NAMALWA (cell line): ENCODE measurements at regions not wholly inside any gene's neighbourhood (a gene's known extent, or its start where the extent isn't known, plus 50 kb on each side); places are given as distances from the start of the nearest gene placed in this dataset.

ENCODE experiments used
- DNase-seq: peaks from one replicate; pipeline ENCODE4 v3.0.0-alpha.2; 2015; ENCODE audit warnings: low spot score

DNA sequence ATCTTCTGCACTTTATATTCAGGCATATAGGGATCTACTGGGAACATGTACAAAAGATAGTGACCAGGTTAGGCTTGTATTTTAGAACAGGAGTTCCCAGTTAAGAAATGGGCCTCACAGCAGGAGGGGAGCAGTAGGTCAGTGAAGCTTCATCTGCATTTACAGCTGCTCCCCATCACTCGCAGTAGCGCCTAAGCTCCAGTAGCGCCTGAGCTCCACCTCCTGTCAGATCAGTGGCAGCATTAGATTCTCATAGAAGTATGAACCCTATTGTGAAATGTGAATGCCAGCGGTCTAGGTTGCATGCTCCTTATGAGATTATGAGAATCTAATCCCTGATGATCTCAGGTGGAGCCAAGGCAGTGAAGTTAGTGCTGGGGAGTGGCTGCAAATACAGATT is 224.4 kb upstream of the CYRIA start:
- DNase-seq: no peak

DNA sequence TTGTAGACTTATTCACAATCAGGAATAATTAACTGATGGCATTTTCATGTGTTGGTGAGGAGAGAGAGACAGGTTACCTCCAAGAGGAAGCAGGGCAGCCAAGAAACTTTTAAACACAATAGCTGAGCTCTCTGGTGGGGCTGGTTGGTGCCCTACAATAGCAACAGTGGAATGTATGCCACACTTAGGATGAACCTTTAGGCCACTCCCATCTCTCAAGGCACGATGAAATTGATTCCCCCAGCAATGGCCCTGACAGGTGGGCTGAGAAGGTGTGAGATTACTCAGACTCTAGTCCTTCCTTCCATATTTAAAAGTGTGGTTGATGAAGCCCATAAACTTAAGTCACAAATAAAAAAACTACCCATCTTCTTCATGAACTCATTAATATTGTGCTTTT is 219.4 kb upstream of the CYRIA start:
- no peak for DNase-seq

DNA sequence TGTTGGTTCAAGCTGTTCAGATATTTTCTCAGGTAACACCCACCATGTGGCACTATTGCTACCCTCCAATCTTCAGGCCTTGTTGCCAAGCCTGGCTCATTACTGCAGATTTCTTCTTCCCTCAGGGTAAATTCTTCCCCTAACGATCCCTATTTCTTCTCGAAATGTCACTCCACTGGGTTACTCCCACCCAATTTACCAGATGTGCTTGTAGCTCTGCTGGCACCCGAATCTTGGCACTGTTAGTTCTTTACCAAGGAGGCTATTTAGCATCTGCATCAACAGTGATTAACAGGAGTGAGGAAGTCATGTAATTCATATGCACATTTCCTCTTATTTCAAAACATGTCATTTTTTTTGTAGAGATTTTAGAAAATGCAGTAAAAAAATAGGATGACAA is 217.1 kb upstream of the CYRIA start:
- no peak for DNase-seq

DNA sequence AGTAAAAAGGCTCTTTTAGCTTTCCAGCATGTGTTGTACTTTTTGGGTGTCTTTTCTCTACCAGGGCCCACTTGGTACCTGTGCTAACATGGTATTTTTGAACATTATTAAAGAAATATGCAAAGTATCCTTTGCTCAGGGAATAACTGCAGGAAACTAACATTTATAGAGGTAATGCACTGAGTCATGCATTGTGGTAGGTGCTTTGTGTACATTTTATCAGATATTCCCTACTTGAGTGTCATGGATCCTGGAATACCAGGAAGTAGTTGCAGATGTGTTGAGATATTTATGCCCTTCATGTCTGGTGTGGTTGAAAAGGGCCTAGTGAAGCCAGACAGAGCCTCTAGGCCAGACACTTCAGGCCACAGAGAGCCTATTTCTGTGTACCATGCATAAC is 215.5 kb upstream of the CYRIA start:
- no peak for DNase-seq

DNA sequence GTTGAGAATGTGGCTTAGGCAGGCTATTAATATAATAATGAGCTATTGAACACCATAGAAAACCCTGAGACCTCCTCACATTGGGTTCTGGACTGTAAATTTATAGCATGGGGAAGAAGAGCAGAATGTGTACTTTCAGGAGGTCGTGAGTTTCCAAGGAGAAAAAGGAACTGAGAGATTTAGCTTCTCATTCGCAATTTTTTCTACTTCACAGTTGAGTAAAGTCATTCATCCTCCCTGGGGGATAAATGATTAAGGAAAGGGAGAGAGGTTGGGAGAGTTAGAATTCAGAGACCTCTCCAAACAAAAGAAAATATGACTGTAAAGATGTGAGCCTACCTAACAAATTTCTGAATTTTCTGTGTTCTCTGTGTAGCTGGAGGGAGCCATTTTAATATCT is 205.8 kb upstream of the CYRIA start:
- no peak for DNase-seq

DNA sequence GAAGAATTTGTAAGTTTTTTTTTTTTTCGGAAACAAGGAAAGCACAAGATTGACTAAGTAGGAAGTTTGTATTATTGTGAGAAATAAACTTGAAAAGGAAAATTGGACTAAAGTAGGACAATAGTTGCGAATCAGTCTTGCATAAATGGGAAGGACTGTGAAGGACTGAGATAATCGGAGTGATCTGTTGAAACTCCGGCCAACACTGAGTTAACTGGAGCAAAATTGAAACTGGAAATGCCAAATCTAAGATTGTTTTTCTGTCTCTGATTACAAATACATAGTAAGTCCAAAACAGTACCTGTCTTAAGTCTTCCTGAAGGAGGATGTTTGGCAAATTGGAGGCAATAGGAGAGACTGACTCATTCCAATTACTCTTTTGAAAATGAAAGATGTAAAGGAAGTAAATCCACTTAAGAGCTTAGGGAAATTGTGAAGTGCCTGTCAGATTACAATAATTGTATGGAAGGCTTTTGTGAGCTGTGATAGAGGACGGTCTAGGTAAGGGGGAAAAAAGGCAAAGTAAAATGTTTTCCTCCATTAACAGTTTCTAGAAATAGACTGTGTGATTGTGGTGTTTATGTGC is 204.9 kb upstream of the CYRIA start:
- no peak for DNase-seq

DNA sequence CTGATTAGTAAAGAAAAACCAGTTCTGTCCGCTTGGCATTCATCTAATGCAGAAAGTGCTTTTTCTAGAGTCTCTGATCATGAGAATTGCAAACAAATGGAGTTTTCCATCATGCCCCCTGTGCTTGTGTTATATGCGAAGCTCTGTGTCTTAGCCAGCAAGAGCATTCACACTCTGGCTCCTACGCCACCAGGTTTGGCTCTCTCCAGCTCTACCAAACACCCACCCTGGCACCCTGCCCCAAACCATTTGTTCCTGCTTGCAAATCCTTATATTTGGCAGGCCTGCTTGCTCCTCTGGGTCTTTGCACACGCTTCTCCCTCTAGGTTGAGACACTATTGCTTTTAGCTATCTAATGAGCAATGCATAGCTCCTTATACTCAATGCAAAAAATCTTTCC is 204.1 kb upstream of the CYRIA start:
- DNase-seq: no peak

DNA sequence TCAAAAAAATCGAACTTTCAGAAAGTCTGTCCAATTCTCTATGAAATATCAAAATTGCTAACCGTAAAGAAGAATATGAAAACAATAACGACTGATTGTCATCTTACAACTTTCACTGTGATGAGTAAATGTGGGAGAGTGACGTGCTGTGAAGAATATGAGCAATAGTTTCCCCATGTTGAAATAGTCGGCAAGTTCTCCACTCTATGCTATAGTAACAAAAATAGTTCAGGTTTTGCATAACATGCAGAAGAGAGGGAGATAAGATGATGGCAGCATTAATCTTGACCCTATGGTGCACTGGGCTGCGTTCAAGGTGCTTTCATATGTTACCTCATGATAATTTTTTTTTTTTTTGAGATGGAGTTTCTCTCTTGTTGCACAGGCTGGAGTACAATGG is 196.8 kb upstream of the CYRIA start:
- no peak for DNase-seq

DNA sequence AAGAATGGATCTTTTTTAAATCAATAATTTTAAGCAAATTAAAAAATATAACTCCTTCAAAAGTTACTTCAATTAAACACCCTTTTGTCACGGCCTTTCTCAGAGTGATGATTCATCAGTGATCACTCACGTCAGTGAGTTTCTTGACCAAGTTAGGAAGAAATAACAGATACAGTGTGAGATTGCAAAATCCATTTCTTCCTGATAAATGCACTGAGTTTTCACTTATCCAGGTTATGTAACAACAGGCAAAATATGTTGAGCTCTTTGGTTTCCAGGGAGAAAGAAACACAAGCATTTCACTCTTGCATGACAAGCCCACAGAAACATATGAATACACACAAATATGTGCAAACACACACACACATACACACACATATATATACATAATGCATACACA is 195.9 kb upstream of the CYRIA start:
- DNase-seq: no peak

DNA sequence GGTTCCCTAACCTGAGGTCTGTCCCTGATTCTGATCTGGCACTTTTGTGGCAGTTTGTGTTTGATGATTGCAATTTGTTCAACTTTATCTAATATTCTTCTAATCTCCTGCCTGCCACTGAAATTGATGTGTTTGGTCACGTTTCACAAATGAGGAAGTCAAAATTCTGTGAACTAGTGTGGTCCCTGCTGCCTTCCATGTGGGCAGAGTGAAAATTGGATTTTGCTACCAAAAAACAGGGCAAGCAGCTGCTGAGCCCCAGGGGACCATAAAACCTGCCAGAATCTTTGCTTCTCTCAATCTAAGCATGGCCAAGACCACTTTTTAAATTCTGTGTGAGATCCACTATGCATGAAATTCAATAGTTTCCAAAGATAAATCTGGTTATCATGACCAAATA is 195.5 kb upstream of the CYRIA start:
- DNase-seq: no peak

DNA sequence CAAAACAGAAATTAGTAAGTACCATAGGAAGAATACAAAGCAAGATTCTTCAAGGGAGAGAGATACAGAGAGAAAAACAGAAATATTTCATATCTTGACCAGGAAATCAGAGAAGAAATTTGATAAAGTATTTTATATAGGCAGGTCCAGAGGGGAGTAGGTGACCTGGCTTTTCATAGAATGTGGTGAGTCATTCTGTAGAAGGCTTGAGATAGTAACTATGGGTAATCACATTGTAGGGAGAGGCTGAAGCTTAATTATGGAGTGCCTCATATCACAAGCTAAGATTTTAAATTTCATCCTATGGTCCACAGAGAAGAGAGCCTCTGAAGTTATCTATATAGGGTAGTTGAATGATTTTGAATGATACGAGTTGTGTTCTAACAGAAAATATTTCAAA is 195.0 kb upstream of the CYRIA start:
- no peak for DNase-seq

DNA sequence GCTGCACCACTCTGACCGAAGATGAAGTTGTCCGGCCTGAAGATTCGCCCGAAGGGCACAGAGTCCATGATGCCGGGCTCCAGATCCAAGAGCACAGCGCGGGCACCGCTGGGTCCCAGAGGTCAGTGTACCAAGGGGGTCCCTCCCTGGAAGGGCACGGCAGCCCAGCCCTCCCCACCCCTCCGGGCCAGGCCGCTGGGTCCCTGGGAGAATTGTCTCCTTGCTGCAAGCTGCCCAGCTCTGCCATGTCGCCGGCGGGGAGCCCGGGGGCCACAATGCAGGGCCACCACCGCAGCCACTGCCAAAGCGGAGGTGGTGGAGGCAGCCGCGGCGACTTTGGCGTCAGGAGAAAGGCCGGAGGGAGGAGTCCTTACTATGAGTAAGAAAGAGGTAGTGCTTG is 189.5 kb upstream of the CYRIA start:
- no peak for DNase-seq

DNA sequence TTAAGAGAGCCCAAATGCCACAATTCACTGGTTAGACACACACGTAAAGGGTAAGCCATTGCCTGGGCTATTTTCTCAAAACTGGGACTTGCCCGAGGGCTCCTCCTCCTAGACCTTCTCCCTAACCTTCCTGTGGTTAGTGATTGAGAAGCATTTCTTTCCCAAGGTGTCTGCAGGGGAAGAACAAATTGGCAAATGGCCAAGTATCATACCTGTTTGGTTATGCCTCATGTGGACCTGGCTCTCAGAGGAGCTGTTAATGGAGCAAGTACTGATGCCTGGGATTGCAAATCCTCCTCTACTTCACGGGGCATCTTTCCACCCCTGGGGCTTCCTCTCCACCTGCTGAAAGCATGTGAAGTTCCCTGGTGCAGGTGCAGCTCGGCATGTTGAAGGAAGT is 187.5 kb upstream of the CYRIA start:
- DNase-seq: no peak

DNA sequence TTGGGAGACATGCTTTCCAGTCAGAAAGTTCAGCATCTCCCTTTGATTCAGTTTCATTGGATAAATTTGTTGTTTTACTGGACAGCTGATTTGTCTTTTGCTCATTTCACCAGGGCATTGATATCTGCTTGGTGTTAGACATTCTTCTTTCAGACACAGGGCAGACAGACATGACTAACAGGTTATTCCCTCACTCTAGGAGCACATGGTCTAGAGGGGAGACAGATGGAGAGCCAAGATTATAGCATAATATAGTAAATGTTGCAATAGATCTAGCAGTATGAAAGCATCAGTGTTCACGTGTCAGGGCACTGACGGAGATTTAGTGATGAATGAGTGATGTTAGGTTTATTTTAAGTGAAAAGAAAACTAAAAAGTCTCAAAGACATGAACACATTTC is 187.0 kb upstream of the CYRIA start:
- DNase-seq: no peak

DNA sequence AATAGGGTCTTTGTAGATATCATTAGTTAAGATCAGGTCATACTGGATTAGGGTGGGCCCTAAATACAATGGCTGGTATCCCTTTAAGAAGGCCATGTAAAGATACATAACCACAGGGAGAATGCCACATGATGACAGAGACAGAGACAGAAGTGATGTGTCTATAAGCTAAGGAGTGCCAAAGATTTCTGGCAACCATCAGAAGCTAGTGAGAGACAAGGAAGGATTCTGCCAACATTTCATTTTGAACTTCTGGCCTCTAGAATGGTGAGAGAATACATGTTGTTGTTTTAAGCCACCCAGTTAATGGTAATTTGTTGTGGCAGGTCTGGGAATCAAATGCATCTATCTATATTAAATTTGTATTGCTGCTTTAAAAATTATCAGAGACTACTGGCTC is 185.5 kb upstream of the CYRIA start:
- DNase-seq: no peak

DNA sequence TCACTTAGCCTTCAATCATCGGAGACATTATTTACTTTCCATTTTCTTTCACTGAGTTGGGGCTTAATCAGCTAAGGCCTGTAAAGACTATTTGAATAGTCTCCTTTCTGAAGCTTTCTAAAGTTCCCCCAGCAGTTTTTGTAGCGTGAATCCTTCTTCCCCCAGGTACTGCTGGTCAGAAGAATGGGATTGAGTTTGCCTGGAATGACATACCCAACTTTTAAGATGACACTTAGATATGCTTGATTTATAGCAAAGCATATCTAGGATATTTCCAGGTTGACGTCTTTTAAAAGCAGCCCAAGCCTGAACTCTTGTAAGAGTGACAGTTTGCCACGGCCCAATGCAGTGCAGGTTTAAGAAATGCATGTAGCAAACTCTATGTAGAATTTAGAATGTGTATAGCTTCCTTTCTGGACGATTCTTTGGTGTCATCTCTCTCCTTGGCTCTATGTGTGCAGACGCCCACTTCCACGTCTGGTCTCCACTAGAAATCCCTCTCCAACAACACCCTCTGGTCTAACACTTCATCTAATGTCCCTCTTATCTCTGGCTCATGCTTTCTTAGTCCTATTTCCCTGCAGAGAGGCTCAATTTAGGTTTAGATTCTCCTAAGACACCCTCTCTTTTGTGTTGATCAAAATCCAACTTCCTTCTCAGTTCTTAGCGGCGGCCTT is 175.0 kb upstream of the CYRIA start:
- no peak for DNase-seq

DNA sequence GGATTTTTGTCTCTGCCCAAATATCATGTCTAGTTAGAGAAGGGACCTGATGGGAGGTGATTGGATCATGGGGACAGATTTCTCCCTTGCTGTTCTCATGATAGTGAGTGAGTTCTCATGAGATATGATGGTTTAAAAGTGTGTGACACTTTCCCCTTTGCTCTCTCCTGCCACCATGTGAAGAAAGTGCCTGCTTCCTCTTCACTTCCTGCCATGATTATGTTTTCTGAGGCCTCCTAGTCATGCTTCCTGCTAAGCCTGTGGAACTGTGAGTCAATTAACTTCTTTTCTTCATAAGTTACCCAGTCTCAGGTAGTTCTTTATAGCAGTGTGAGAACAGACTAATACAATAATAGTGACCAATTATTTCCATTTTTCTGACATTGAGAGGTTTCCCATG is 167.3 kb upstream of the CYRIA start:
- peak; percentile 8 for DNase-seq

DNA sequence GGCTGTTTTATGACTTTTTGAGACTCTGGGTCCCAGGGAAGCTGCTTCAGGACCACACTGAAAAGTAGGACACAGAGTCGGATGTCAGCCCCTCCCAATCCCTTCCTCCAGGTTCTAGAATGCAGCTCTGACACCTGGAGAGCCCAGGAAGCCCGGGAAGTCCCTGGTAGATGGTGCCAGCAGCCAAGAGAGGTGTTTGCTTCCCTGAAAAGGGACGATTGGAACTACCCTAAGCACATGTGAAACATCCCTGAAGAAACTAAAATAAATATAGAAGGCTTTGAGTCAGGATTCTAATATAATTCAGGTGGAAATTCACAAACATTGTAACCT is 163.2 kb upstream of the CYRIA start:
- no peak for DNase-seq

DNA sequence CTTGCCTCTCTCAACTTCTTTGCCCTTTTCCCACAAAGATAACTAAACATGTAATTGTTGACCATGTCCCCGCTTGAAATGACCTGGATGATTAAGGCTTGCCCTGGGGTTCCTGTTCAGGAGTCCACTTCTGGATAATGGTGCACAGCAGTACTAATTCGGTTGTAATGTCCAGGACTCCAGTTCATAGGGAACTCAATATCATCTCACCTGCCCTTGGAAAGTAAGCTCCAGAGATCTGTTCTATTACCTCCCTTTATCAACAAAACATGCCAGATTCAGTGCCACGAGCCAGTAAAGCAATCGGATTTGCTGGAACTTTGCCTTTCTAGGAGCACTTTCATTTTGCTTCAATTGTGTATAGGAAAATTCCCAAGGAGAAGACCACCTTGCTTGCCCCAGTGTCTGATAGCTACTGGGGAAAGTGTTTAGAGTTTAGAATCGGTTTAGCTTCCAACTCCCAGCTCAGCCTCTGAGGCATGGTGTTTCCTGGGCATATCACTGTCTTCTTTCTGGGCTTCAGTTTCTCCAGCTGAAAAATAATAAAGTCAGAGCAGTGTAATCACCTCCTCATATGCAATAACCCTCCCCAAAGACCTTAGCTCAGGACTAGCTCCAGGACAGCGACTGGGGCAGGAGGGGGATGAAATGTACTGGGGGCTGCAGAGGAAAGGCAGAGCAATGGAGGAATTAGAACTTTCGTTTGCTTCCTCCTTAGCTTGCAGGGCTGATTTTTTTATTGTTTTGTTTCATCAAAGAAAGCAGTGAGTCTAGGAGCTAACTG is 162.6 kb upstream of the CYRIA start:
- DNase-seq: no peak

DNA sequence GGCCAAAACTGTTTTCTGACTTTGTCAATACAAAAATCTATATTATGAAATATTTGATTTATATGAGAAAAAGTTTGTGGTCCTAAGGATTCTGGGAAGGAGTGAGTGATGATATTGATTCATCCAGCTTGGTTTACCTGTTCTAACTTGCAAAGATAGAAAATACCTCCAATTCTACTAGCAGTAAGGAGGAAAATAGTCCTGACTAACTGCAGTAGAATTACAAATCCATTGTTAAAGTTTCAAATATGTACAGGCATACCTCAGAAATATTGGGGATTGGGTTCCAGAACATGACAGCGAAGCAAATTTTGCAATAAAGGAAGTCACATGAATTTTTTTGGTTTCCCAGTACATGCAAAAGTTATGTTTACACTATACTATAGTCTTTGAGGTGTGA is 158.8 kb upstream of the CYRIA start:
- DNase-seq: no peak

DNA sequence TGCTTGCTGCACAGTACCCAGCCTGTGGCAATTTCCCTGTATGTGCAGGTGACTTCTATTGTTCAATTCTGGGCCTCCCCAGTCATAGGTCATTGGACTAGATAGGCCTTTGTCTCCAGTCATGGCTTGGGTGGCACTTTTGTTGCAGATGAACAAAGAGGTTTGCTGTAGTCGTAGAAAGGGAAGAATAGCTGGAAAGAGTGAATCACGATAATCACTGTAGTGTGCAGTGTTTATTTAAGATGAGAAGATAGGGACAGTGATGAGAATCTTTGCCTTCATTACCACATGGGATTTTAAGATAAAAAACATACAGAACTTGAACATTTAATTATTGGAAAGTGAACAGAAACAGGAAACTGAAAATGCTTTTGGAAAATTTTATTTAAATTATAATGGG is 156.1 kb upstream of the CYRIA start:
- no peak for DNase-seq

DNA sequence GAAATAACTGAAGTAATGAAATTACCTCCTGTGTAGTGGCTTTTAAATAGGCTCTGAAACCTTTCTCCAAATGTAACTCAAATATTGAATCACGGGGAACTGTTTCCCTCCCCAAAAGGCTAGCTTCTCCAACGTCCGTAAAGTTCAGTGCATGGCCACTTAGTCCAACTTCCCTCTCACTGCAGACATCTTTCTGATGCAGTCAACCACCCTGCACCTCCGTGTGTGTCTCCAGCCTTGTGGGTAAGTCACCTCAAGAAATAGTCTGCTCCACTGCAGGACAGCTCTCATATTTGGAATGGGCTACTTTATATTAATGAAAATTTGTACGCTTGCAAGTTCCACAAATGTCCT is 152.5 kb upstream of the CYRIA start:
- DNase-seq: no peak

DNA sequence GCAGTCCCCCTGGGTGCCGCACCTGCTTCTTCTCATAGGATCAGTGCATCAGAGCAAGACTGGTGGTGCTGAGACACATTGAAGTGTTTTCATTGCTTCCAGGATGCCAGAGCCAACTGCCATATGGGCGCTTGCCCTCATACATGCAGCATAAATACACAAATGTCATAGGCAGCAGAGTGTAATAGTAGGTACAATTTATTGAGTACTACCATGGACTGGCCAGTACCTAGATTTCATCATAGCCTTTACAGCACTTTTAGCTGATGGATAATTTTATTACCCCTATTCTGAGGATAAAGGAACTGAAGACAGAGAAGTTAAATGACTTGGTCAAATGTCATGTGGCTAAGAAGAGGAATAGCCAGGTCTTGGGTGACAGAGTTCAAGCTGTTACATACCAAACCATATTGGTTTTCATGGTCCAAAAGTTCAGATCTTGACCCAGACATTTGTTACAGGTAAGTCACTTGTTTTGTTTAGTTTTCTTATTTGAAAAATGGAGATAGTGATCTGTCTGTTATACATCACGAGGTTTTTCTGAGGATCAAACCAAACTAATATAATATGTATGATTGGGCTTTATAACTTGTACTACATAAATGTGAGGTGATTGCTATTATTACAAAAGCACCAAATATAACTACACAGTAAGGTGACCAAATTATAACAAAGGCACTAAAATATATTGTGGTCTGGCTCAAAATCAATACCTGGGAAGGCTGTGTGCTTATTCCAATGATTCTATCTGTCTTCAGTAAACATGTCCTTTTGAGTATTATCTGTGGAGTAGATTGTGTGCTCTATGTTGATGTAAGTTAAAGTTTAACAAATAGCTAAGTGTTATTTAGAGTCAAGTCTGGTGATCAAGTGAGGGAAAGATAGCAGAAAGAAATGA is 151.9 kb upstream of the CYRIA start:
- no peak for DNase-seq
